ENCODE measurements at regions not wholly inside any gene's neighbourhood (a gene's known extent, or its start where the extent isn't known, plus 50 kb on each side); places are given as distances from the start of the nearest gene placed in this dataset.

DNA sequence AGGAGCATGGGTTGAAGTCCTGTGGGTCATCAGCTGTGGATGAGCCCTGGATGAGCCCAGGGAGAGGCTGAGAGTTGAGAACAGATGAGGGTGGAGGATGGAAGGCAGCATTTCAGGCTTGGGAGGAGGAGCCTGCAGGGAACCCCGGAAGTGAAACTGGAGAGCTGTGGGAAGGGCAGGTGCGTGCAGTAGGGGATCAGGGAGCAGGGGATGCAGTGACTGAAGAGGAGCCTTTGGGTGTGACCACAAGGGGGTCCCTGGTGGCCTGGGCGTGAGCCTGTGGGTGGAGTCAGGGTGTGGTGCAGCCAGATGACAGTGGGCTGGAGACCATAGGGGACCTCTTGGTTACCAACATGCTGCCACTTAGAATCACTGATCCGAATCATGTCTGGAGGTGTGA, 115.5 kb downstream of the PAPOLA start:
- no peaks in the 10 kb centered on the region for H3K27me3 ChIP-seq (ENCODE audit: control insufficient read depth, low read length)
- H3K4me2 ChIP-seq (ENCODE audit: low read length): no peak overlapping the region
- no peaks in the 10 kb centered on the region for H3F3A ChIP-seq (ENCODE audit: control insufficient read depth, insufficient read depth)
- no peak for TF ChIP-seq EZH2phosphoT487 (IDR thresholded peaks at IDR 0.05; ENCODE audit: borderline replicate concordance, low read length)
- TF ChIP-seq, protein P1, sequence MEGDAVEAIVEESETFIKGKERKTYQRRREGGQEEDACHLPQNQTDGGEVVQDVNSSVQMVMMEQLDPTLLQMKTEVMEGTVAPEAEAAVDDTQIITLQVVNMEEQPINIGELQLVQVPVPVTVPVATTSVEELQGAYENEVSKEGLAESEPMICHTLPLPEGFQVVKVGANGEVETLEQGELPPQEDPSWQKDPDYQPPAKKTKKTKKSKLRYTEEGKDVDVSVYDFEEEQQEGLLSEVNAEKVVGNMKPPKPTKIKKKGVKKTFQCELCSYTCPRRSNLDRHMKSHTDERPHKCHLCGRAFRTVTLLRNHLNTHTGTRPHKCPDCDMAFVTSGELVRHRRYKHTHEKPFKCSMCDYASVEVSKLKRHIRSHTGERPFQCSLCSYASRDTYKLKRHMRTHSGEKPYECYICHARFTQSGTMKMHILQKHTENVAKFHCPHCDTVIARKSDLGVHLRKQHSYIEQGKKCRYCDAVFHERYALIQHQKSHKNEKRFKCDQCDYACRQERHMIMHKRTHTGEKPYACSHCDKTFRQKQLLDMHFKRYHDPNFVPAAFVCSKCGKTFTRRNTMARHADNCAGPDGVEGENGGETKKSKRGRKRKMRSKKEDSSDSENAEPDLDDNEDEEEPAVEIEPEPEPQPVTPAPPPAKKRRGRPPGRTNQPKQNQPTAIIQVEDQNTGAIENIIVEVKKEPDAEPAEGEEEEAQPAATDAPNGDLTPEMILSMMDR (IDR thresholded peaks at IDR 0.05; ENCODE audit: low read depth, low read length, poor library complexity, severe bottlenecking): no peak
- 0 out of 2 replicates have a peak, but pooled peaks cover 3% of the 10 kb centered on the region for H3K4me1 ChIP-seq (ENCODE audit: control insufficient read depth, low read length)
- no peaks in the 10 kb centered on the region for H3K36me3 ChIP-seq (ENCODE audit: control insufficient read depth, low read length)
- no peaks in the 10 kb centered on the region for H3K9me2 ChIP-seq (replicated peaks; ENCODE audit: control insufficient read depth, low read length)
- no peaks in the 10 kb centered on the region for H3K79me2 ChIP-seq (ENCODE audit: control insufficient read depth, low read length)
- H3K4me3 ChIP-seq (ENCODE audit: low read length): no peak overlapping the region
- H4K20me1 ChIP-seq (ENCODE audit: control insufficient read depth, insufficient read depth, low read depth, low read length): no peaks in the 10 kb centered on the region
- no peak overlapping the region for H3K27ac ChIP-seq (ENCODE audit: low read depth, low read length)
- no peaks in the 10 kb centered on the region for H3K9me3 ChIP-seq (ENCODE audit: control insufficient read depth, insufficient read depth, low read length)

DNA sequence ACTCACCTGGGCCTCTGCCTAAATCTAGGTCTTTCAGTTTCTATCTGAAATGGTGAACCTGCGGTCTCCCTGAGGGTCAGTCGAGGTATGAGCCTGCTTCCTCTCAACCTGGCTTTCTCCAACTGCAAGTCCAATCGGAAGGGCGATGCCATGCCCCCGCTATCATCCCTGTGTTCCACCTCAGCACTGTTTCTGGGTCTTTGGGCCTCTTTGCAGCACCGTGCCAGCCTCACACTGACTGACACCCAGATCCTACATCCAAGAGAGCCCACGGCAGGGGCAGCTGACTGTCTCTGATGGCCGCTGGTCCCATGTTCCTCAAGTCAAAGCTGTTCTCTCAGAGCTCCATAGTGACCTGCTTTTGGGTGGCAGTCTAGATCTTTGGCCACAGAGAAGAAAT, 120.7 kb downstream of the PAPOLA start:
- Histone ChIP-seq H3F3A (ENCODE audit: control insufficient read depth, insufficient read depth) (no peaks in the 10 kb centered on the region), H3K27me3 (ENCODE audit: control insufficient read depth, low read length) (0 out of 2 replicates have a peak, but pooled peaks cover 2% of the 10 kb centered on the region), H3K27ac (ENCODE audit: low read depth, low read length) (no peak overlapping the region), H3K4me3 (ENCODE audit: low read length) (no peak overlapping the region), H3K4me2 (ENCODE audit: low read length) (no peak overlapping the region), H3K4me1 (ENCODE audit: control insufficient read depth, low read length) (no peaks in the 10 kb centered on the region), H4K20me1 (ENCODE audit: control insufficient read depth, insufficient read depth, low read depth, low read length) (no peaks in the 10 kb centered on the region), H3K9me3 (ENCODE audit: control insufficient read depth, insufficient read depth, low read length) (no peaks in the 10 kb centered on the region), H3K36me3 (ENCODE audit: control insufficient read depth, low read length) (no peaks in the 10 kb centered on the region), H3K9me2 (replicated peaks; ENCODE audit: control insufficient read depth, low read length) (no peaks in the 10 kb centered on the region), H3K79me2 (ENCODE audit: control insufficient read depth, low read length) (no peaks in the 10 kb centered on the region)
- no peak for TF ChIP-seq EZH2phosphoT487 (IDR thresholded peaks at IDR 0.05; ENCODE audit: borderline replicate concordance, low read length)
- TF ChIP-seq, protein P1 (IDR thresholded peaks at IDR 0.05; ENCODE audit: low read depth, low read length, poor library complexity, severe bottlenecking): no peak

DNA sequence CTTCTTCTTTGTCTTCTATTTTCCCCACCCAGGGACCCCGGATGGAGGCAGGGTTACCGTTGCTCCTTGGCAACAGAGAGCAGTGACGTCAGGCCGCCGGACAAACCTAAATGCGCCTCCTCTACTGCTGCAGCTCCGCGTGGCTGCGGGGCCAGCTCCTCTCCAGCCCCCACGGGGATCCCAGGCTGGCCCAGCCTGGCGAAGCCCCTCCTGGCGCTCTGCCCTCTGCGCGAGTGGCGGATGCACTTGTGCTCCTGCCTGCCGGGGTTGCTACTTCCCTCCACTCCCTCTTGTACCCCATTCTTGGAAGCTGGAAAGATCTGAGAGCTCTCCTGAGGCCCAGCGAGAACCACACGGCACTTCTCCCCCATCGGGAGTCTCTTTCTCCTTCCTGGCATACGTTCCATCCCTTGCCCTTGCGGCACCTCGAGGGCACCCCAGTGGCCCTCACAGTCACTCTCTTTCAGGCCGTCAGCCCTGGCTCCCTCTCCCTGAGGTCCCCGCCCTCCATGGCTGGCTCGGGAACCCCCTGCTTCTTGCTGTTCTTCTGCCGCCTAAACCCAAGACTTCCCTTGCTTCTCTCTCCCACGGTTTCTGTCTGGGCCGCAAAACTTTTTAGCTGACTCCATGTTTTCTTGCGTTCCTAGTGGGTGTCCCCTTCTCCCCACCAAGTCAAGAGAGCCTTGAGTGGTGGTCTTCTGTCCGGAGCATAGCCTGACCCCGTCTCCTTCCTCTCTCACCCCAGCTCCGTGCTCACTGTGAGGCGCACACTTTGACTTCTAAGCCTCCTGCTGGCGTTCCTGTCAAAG, 121.7 kb downstream of the PAPOLA start:
- Histone ChIP-seq H3K4me3 (ENCODE audit: low read length) (no peak overlapping the region), H3K9me3 (ENCODE audit: control insufficient read depth, insufficient read depth, low read length) (no peaks in the 10 kb centered on the region), H3K36me3 (ENCODE audit: control insufficient read depth, low read length) (no peaks in the 10 kb centered on the region), H3K4me1 (ENCODE audit: control insufficient read depth, low read length) (no peaks in the 10 kb centered on the region), H3K79me2 (ENCODE audit: control insufficient read depth, low read length) (no peaks in the 10 kb centered on the region), H3K4me2 (ENCODE audit: low read length) (no peak overlapping the region), H3F3A (ENCODE audit: control insufficient read depth, insufficient read depth) (no peaks in the 10 kb centered on the region), H4K20me1 (ENCODE audit: control insufficient read depth, insufficient read depth, low read depth, low read length) (no peaks in the 10 kb centered on the region), H3K27me3 (ENCODE audit: control insufficient read depth, low read length) (0 out of 2 replicates have a peak, but pooled peaks cover 2% of the 10 kb centered on the region), H3K9me2 (replicated peaks; ENCODE audit: control insufficient read depth, low read length) (no peaks in the 10 kb centered on the region), H3K27ac (ENCODE audit: low read depth, low read length) (no peak overlapping the region)
- TF ChIP-seq, protein P1 (IDR thresholded peaks at IDR 0.05; ENCODE audit: low read depth, low read length, poor library complexity, severe bottlenecking): no peak
- no peak for TF ChIP-seq EZH2phosphoT487 (IDR thresholded peaks at IDR 0.05; ENCODE audit: borderline replicate concordance, low read length)
